Subcutaneous abdominal adipose tissue (tissue), 5 donors: ENCODE measurements at regions not wholly inside any gene's neighbourhood (a gene's known extent, or its start where the extent isn't known, plus 50 kb on each side); places are given as distances from the start of the nearest gene placed in this dataset.

ENCODE experiments used
- H3K27ac ChIP-seq: one replicate; pipeline ENCODE4 v1.7.0; 2013; ENCODE audit warnings: low read depth, mild to moderate bottlenecking, inconsistent platforms, low read length, moderate library complexity
- H3K27me3 ChIP-seq, 5 donors: one replicate each; pipeline ENCODE4 v1.7.0; 2013; ENCODE audit warnings: low read length in 5 of 5, inconsistent platforms in 1 of 5; ENCODE audit not compliant: control insufficient read depth in 5 of 5, insufficient read depth in 4 of 5
- H3K36me3 ChIP-seq, 5 donors: one replicate each; pipeline ENCODE4 v1.7.0; 2013; ENCODE audit warnings: low read length in 5 of 5; ENCODE audit not compliant: control insufficient read depth in 5 of 5, insufficient read depth in 5 of 5
- H3K4me1 ChIP-seq, 5 donors: one replicate each; pipeline ENCODE4 v1.7.0; 2013; ENCODE audit warnings: low read length in 5 of 5, mild to moderate bottlenecking in 3 of 5, moderate library complexity in 1 of 5; ENCODE audit not compliant: control insufficient read depth in 5 of 5, insufficient read depth in 5 of 5
- H3K4me3 ChIP-seq, 5 donors: one replicate each; pipeline ENCODE4 v1.7.0; 2013; ENCODE audit warnings: low read length in 5 of 5, low read depth in 1 of 5
- H3K9ac ChIP-seq, 5 donors: one replicate each; pipeline ENCODE4 v1.7.0; 2013; ENCODE audit warnings: low read length in 5 of 5, mild to moderate bottlenecking in 4 of 5, moderate library complexity in 3 of 5
- H3K9me3 ChIP-seq, 5 donors: one replicate each; pipeline ENCODE4 v1.7.0; 2013; ENCODE audit warnings: low read length in 5 of 5; ENCODE audit not compliant: control insufficient read depth in 5 of 5
- donor health status: healthy.
- donor health status: healthy.
- donor health status: healthy.
- donor health status: healthy.
- donor health status: healthy.

- H3K4me3 ChIP-seq: no peak overlapping the region
- no peaks in the 10 kb centered on the region for H3K27me3 ChIP-seq
- no peak overlapping the region for H3K27ac ChIP-seq
- no peaks in the 10 kb centered on the region for H3K4me1 ChIP-seq
- H3K36me3 ChIP-seq: no peaks in the 10 kb centered on the region
- peaks cover 0 to 3% (median 0%) of the 10 kb centered on the region in 5 donors for H3K9me3 ChIP-seq
- no peak overlapping the region for H3K9ac ChIP-seq
Observed at GRCh38 chr6:18605841-18606240, 218.7 kb downstream of the RNF144B start.

- no peak overlapping the region for H3K4me3 ChIP-seq
- H3K27me3 ChIP-seq: no peaks in the 10 kb centered on the region
- no peaks in the 10 kb centered on the region for H3K36me3 ChIP-seq
- H3K4me1 ChIP-seq: peaks cover 0 to 15% (median 4%) of the 10 kb centered on the region in 5 donors
- H3K27ac ChIP-seq: no peak overlapping the region
- no peak overlapping the region for H3K9ac ChIP-seq
- peaks cover 0 to 3% (median 0%) of the 10 kb centered on the region in 5 donors for H3K9me3 ChIP-seq
Observed at GRCh38 chr6:18609715-18610114, 222.6 kb downstream of the RNF144B start.

GRCh38 chr6:18613319-18613925 lies 226.3 kb downstream of the RNF144B start:
- Histone ChIP-seq H3K4me1 (peaks cover 0 to 15% (median 4%) of the 10 kb centered on the region in 5 donors), H3K27ac (no peak overlapping the region), H3K9ac (no peak overlapping the region), H3K27me3 (no peaks in the 10 kb centered on the region), H3K9me3 (peaks cover 0 to 4% (median 2%) of the 10 kb centered on the region in 5 donors), H3K36me3 (no peaks in the 10 kb centered on the region), H3K4me3 (no peak overlapping the region)

GRCh38 chr6:18629571-18629970 lies 242.4 kb downstream of the RNF144B start:
- Histone ChIP-seq H3K27me3 (no peaks in the 10 kb centered on the region), H3K4me3 (no peak overlapping the region), H3K4me1 (no peaks in the 10 kb centered on the region), H3K9me3 (no peaks in the 10 kb centered on the region), H3K9ac (no peak overlapping the region), H3K27ac (no peak overlapping the region), H3K36me3 (no peaks in the 10 kb centered on the region)

DNA sequence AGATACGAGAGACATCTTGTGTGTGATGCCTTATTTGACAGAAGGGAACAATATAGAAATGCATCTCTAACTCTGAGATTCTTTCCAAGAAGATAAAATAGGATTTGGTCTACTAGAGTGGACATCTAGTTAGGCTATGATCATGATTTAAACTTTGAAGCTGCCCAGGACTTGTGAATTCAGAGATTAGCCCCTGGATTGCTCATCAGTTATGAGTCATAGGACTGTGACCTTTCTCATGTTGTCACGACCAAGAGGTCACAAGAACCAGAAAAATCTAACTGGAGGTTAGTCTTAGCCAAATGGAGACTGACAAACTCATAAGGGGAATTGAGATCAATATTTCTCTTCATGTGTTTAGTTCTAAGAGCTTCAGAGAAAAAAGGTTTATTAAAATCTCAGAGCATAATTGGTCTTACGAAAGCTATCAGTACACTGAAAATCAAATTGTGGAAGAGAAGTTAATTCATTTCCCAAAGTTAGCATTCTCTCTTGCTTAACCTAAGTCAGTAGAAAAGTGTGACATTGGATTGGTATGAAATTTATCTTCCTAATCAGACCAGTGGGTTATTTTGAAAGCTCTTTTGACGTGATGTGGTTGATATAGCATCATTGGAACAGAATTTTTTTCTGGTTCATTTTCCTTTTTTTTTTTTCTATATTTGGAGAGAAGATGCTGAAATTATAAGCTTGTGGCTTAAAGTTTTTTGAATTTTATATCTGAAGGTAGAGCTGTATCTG lies 245.7 kb downstream of the RNF144B start:
- Histone ChIP-seq H3K27ac (no peak overlapping the region), H3K27me3 (no peaks in the 10 kb centered on the region), H3K4me3 (no peak overlapping the region), H3K4me1 (no peaks in the 10 kb centered on the region), H3K9ac (no peak overlapping the region), H3K9me3 (no peaks in the 10 kb centered on the region), H3K36me3 (no peaks in the 10 kb centered on the region)

GRCh38 chr6:18634912-18635311 lies 247.8 kb downstream of the RNF144B start:
- H3K27me3 ChIP-seq: no peaks in the 10 kb centered on the region
- no peaks in the 10 kb centered on the region for H3K36me3 ChIP-seq
- H3K27ac ChIP-seq: no peak overlapping the region
- H3K9me3 ChIP-seq: no peaks in the 10 kb centered on the region
- no peaks in the 10 kb centered on the region for H3K4me1 ChIP-seq
- H3K9ac ChIP-seq: no peak overlapping the region
- H3K4me3 ChIP-seq: no peak overlapping the region

DNA sequence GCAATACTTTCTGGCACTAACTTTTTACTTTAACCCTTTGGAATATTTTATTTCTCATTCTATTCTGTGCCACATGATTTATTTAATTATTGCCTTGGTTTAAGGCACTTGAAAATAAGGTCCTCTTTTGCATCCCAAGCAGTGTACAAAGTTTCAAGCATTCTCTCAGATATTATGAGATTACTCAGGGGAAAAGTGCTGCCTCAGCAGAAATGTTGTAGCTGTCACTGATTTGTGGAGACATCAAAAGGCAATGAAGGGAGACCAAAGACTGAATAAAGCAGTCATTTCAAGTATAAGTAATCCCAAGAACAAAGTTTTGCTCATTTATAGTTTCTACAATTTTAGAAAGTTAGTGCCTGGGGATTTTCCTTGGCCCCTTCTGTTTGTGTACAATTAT lies 253.0 kb downstream of the RNF144B start:
- H3K4me3 ChIP-seq: no peak overlapping the region
- H3K27ac ChIP-seq: no peak overlapping the region
- no peaks in the 10 kb centered on the region for H3K4me1 ChIP-seq
- H3K9ac ChIP-seq: no peak overlapping the region
- no peaks in the 10 kb centered on the region for H3K27me3 ChIP-seq
- no peaks in the 10 kb centered on the region for H3K36me3 ChIP-seq
- H3K9me3 ChIP-seq: peaks cover 0 to 7% (median 4%) of the 10 kb centered on the region in 5 donors

- H3K27me3 ChIP-seq: no peaks in the 10 kb centered on the region
- H3K9me3 ChIP-seq: peaks cover 0 to 7% (median 4%) of the 10 kb centered on the region in 5 donors
- no peaks in the 10 kb centered on the region for H3K4me1 ChIP-seq
- no peaks in the 10 kb centered on the region for H3K36me3 ChIP-seq
- H3K4me3 ChIP-seq: no peak overlapping the region
- H3K27ac ChIP-seq: no peak overlapping the region
- H3K9ac ChIP-seq: no peak overlapping the region
Observed at GRCh38 chr6:18640754-18641153, 253.6 kb downstream of the RNF144B start.

DNA sequence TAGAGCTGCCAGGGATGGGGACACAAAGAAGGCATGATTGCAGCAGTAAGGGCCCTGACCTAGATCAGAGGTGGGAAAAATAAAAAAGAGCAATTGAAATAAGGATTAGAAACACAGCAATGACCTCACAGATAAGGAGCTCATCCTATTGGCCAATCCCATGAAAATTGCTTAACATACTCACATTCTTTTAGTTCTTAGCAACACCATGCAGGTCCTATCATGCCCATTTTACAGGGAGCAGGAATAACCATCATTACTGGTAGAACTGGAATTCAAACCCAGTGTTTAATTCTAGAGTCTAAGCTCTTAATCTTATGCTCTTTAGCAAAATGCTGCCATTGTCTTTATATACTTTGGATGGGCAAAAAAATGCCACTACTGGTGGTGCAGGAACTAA lies 267.7 kb downstream of the RNF144B start:
- Histone ChIP-seq H3K4me1 (no peaks in the 10 kb centered on the region), H3K27ac (no peak overlapping the region), H3K36me3 (no peaks in the 10 kb centered on the region), H3K9me3 (no peaks in the 10 kb centered on the region), H3K4me3 (no peak overlapping the region), H3K9ac (no peak overlapping the region), H3K27me3 (no peaks in the 10 kb centered on the region)

GRCh38 chr6:18656506-18656905 lies 269.4 kb downstream of the RNF144B start:
- H3K36me3 ChIP-seq: no peaks in the 10 kb centered on the region
- H3K4me3 ChIP-seq: no peak overlapping the region
- H3K9ac ChIP-seq: no peak overlapping the region
- no peaks in the 10 kb centered on the region for H3K9me3 ChIP-seq
- H3K4me1 ChIP-seq: no peaks in the 10 kb centered on the region
- H3K27ac ChIP-seq: no peak overlapping the region
- H3K27me3 ChIP-seq: no peaks in the 10 kb centered on the region
